ENCODE measurements at regions not wholly inside any gene's neighbourhood (a gene's known extent, or its start where the extent isn't known, plus 50 kb on each side); places are given as distances from the start of the nearest gene placed in this dataset.

GRCh38 chr14:35979531-35979930, 153.4 kb downstream of the BRMS1L start:
- H3K9me3 ChIP-seq: peaks cover 0 to 5% of the 10 kb centered on the region in 2 donors
- no peaks in the 10 kb centered on the region for H3K27me3 ChIP-seq
- no peak for DNase-seq (ENCODE audit: low spot score in 2 of 2)
- TF ChIP-seq CTCF (IDR thresholded peaks at IDR 0.05) (no peak), POLR2AphosphoS5 (IDR thresholded peaks at IDR 0.05) (no peak), POLR2A (IDR thresholded peaks at IDR 0.05) (no peak)
- no peaks in the 10 kb centered on the region for H3K4me1 ChIP-seq
- no peak overlapping the region for H3K4me3 ChIP-seq
- no peaks in the 10 kb centered on the region for H3K36me3 ChIP-seq
- intact Hi-C loops (cut with DNase I; ENCODE audit: low total_unique reads): no loop called here
- no peak overlapping the region for H3K27ac ChIP-seq

- intact Hi-C loops (cut with DNase I; ENCODE audit: low total_unique reads): no loop called here
- no peak overlapping the region for H3K4me3 ChIP-seq
- no peak for DNase-seq (ENCODE audit: low spot score in 2 of 2)
- TF ChIP-seq CTCF (IDR thresholded peaks at IDR 0.05) (no peak), POLR2A (IDR thresholded peaks at IDR 0.05) (no peak), POLR2AphosphoS5 (IDR thresholded peaks at IDR 0.05) (no peak)
- peaks cover 0 to 5% of the 10 kb centered on the region in 2 donors for H3K9me3 ChIP-seq
- H3K27me3 ChIP-seq: no peaks in the 10 kb centered on the region
- no peaks in the 10 kb centered on the region for H3K36me3 ChIP-seq
- H3K27ac ChIP-seq: no peak overlapping the region
- H3K4me1 ChIP-seq: no peaks in the 10 kb centered on the region
These were observed 152.4 kb downstream of the BRMS1L start for GRCh38 chr14:35978561-35978960.

- intact Hi-C loops (cut with DNase I; ENCODE audit: low total_unique reads): no loop called here
- Histone ChIP-seq H3K9me3 (peaks cover 0 to 5% of the 10 kb centered on the region in 2 donors), H3K27me3 (no peaks in the 10 kb centered on the region), H3K36me3 (no peaks in the 10 kb centered on the region), H3K4me1 (no peaks in the 10 kb centered on the region), H3K4me3 (no peak overlapping the region), H3K27ac (no peak overlapping the region)
- DNase-seq (ENCODE audit: low spot score in 2 of 2): no peak
- TF ChIP-seq CTCF (IDR thresholded peaks at IDR 0.05) (no peak), POLR2A (IDR thresholded peaks at IDR 0.05) (no peak), POLR2AphosphoS5 (IDR thresholded peaks at IDR 0.05) (no peak)
These were observed 149.7 kb downstream of the BRMS1L start for GRCh38 chr14:35975814-35976213.

GRCh38 chr14:35973770-35974169, 147.6 kb downstream of the BRMS1L start:
- Histone ChIP-seq H3K27ac (no peak overlapping the region), H3K9me3 (peaks cover 0 to 5% of the 10 kb centered on the region in 2 donors), H3K36me3 (no peaks in the 10 kb centered on the region), H3K4me3 (no peak overlapping the region), H3K27me3 (no peaks in the 10 kb centered on the region), H3K4me1 (no peaks in the 10 kb centered on the region)
- no peak for TF ChIP-seq CTCF (IDR thresholded peaks at IDR 0.05)
- no peak for DNase-seq (ENCODE audit: low spot score in 2 of 2)
- intact Hi-C loops (cut with DNase I; ENCODE audit: low total_unique reads): no loop called here

- no peaks in the 10 kb centered on the region for H3K27me3 ChIP-seq
- no peak overlapping the region for H3K4me3 ChIP-seq
- intact Hi-C loops (cut with DNase I; ENCODE audit: low total_unique reads): no loop called here
These were observed 146.0 kb downstream of the BRMS1L start for GRCh38 chr14:35971965-35972630.

More at GRCh38 chr14:35971965-35972630, 146.0 kb downstream of the BRMS1L start:
- Histone ChIP-seq H3K27ac (no peak overlapping the region), H3K9me3 (peaks cover 0 to 5% of the 10 kb centered on the region in 2 donors), H3K36me3 (no peaks in the 10 kb centered on the region), H3K4me1 (no peaks in the 10 kb centered on the region)
- no peak for TF ChIP-seq POLR2A (IDR thresholded peaks at IDR 0.05)
- no peak for TF ChIP-seq CTCF (IDR thresholded peaks at IDR 0.05)
- no peak for TF ChIP-seq POLR2AphosphoS5 (IDR thresholded peaks at IDR 0.05)
- DNase-seq (ENCODE audit: low spot score in 2 of 2): no peak

Measured in breast epithelium (tissue), 4 donors.